Glutamatergic neuron (in vitro differentiated cells): ENCODE measurements at regions not wholly inside any gene's neighbourhood (a gene's known extent, or its start where the extent isn't known, plus 50 kb on each side); places are given as distances from the start of the nearest gene placed in this dataset.

Source experiments
- DNase-seq: peaks from one replicate; pipeline ENCODE4 v3.0.0; 2022
- H3K27ac Mint-ChIP-seq: one replicate; pipeline ENCODE4 v1.8.0; 2020; ENCODE audit warnings: mild to moderate bottlenecking, mixed read lengths, inconsistent platforms; ENCODE audit not compliant: unreplicated experiment
- H3K27me3 Mint-ChIP-seq: one replicate; pipeline ENCODE4 v1.8.0; 2020; ENCODE audit warnings: mild to moderate bottlenecking, moderate library complexity, mixed read lengths, inconsistent platforms; ENCODE audit not compliant: unreplicated experiment
- H3K36me3 Mint-ChIP-seq: one replicate; pipeline ENCODE4 v1.8.0; 2020; ENCODE audit warnings: mild to moderate bottlenecking, mixed read lengths, inconsistent platforms; ENCODE audit not compliant: unreplicated experiment
- H3K4me1 Mint-ChIP-seq: one replicate; pipeline ENCODE4 v1.8.0; 2020; ENCODE audit warnings: mild to moderate bottlenecking, low read depth, mixed read lengths, inconsistent platforms; ENCODE audit not compliant: unreplicated experiment
- H3K4me3 Mint-ChIP-seq: one replicate; pipeline ENCODE4 v1.8.0; 2020; ENCODE audit warnings: mild to moderate bottlenecking, mixed read lengths, inconsistent platforms; ENCODE audit not compliant: unreplicated experiment
- H3K9me3 Mint-ChIP-seq: one replicate; pipeline ENCODE4 v1.8.0; 2020; ENCODE audit warnings: mild to moderate bottlenecking, moderate library complexity, mixed read lengths, inconsistent platforms; ENCODE audit not compliant: unreplicated experiment
- TF ChIP-seq, protein P1 (sequence below): fragments of 200-600 bp; sonication (generic); IDR thresholded peaks from one replicate; pipeline ENCODE4 v1.5.0; 2021; ENCODE audit not compliant: partially characterized antibody, unreplicated experiment

DNA sequence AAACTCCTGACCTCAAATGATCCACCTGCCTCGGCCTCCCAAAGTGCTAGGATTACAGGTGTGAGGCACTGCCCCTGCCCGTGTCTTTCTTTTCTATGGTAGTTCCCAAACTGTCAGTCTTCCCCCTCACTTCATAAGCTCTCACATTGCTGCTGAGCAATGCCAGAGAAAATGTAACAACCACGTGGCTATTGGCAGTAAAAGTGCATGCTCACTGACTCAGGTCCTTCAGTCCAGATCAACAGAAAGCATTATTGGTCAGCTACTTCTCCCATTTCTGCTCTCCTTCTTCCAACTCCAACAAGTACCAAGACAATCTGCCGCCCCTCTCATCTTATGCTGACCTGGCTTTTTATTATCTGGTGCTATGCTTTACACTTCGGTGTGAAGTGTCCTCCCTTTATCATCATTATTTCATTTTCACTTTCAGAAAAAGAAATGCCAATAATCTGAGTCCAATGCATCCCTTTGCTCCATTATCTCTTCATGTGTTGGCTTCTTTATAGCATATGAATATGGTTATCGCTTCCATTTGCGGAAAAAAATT lies 133.8 kb upstream of the UGT8 start:
- no peaks in the 10 kb centered on the region for H3K27me3 Mint-ChIP-seq
- TF ChIP-seq, protein P1, sequence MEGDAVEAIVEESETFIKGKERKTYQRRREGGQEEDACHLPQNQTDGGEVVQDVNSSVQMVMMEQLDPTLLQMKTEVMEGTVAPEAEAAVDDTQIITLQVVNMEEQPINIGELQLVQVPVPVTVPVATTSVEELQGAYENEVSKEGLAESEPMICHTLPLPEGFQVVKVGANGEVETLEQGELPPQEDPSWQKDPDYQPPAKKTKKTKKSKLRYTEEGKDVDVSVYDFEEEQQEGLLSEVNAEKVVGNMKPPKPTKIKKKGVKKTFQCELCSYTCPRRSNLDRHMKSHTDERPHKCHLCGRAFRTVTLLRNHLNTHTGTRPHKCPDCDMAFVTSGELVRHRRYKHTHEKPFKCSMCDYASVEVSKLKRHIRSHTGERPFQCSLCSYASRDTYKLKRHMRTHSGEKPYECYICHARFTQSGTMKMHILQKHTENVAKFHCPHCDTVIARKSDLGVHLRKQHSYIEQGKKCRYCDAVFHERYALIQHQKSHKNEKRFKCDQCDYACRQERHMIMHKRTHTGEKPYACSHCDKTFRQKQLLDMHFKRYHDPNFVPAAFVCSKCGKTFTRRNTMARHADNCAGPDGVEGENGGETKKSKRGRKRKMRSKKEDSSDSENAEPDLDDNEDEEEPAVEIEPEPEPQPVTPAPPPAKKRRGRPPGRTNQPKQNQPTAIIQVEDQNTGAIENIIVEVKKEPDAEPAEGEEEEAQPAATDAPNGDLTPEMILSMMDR: no peak
- no peak for DNase-seq
- H3K9me3 Mint-ChIP-seq: peaks cover 4% of the 10 kb centered on the region
- no peaks in the 10 kb centered on the region for H3K36me3 Mint-ChIP-seq
- H3K4me3 Mint-ChIP-seq: no peak overlapping the region
- no peaks in the 10 kb centered on the region for H3K4me1 Mint-ChIP-seq
- H3K27ac Mint-ChIP-seq: no peak overlapping the region

GRCh38 chr4:114465766-114466165 lies 132.8 kb upstream of the UGT8 start:
- DNase-seq: no peak
- no peak overlapping the region for H3K4me3 Mint-ChIP-seq
- H3K27me3 Mint-ChIP-seq: no peaks in the 10 kb centered on the region
- no peaks in the 10 kb centered on the region for H3K4me1 Mint-ChIP-seq
- no peaks in the 10 kb centered on the region for H3K36me3 Mint-ChIP-seq
- H3K9me3 Mint-ChIP-seq: peaks cover under 1% of the 10 kb centered on the region
- TF ChIP-seq, protein P1: no peak
- H3K27ac Mint-ChIP-seq: no peak overlapping the region

GRCh38 chr4:114466299-114466698 lies 132.3 kb upstream of the UGT8 start:
- Mint-ChIP-seq H3K4me1 (no peaks in the 10 kb centered on the region), H3K9me3 (no peaks in the 10 kb centered on the region), H3K4me3 (no peak overlapping the region), H3K27me3 (no peaks in the 10 kb centered on the region), H3K27ac (no peak overlapping the region), H3K36me3 (no peaks in the 10 kb centered on the region)
- no peak for DNase-seq
- TF ChIP-seq, protein P1: no peak

DNA sequence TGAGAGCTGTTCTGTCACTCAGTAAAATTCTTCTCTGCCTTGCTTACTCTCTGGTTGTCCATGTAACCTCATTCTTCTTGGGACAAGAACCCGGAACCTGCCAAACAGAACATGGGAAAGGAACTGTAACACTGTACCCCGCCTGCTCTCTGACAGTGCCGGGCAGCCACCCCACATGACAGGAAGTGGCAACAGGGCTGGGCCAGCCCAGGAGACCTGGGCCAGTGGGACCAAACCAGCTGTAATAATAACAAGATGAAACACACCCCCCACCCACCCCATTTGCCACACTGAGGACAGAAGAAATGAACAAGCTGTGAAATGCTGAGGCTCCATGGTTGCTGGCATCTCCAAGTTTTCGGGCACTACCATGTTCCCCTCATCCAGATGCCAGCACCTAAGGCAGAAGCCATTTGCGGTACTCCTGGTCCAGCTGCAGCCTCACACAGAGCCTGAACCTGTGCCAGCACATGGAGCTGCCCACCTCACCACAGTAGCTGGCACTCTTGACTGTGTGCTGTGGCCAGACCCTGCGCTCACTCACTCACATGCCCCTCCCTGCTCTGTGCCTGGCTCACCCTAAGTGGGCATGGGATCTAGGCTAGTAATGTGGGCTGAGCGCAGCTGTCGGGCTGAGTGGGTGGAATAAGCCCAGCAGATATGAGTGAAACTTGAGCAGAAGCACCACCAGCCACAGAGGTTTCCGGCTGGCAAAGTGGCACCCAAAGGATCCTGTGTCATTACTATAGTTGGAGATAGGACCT lies 126.2 kb upstream of the UGT8 start:
- no peak for DNase-seq
- H3K27me3 Mint-ChIP-seq: no peaks in the 10 kb centered on the region
- no peaks in the 10 kb centered on the region for H3K4me1 Mint-ChIP-seq
- no peak overlapping the region for H3K27ac Mint-ChIP-seq
- H3K9me3 Mint-ChIP-seq: peaks cover 1% of the 10 kb centered on the region
- TF ChIP-seq, protein P1: no peak
- no peak overlapping the region for H3K4me3 Mint-ChIP-seq
- no peaks in the 10 kb centered on the region for H3K36me3 Mint-ChIP-seq

- Mint-ChIP-seq H3K27ac (no peak overlapping the region), H3K4me3 (no peak overlapping the region), H3K27me3 (no peaks in the 10 kb centered on the region), H3K9me3 (peaks cover 1% of the 10 kb centered on the region), H3K4me1 (no peaks in the 10 kb centered on the region), H3K36me3 (no peaks in the 10 kb centered on the region)
- no peak for DNase-seq
- TF ChIP-seq, protein P1: no peak
Measured at GRCh38 chr4:114474188-114474800, 124.3 kb upstream of the UGT8 start.
